ENCODE measurements at regions not wholly inside any gene's neighbourhood (a gene's known extent, or its start where the extent isn't known, plus 50 kb on each side); places are given as distances from the start of the nearest gene placed in this dataset.

DNA sequence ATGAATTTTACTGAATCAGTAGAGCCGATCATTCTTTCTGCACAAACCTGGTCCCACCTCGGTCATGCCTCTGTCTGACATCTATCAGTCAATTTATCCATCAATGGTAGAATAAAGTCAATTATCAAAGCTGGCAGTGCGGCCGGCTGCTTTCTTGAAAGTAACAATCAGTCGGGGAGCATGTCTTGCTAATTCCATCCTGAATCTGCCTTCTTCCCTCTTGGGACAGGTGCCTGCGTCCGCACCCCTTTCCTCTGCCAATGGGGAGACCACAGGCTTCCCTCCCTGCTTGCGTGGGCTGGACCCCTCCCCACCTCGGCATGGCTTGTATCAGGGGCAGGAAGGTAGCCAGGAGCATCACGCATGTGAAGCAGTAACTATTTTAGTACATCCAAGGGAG lies 962.9 kb downstream of the BRD1 start:
- DNase-seq (ENCODE audit: low spot score): no peak

- no peak for DNase-seq (ENCODE audit: low spot score)
Measured at GRCh38 chr22:48863965-48864528, 963.6 kb downstream of the BRD1 start.

- DNase-seq (ENCODE audit: low spot score): no peak
Measured at GRCh38 chr22:48860557-48860956, 967.1 kb downstream of the BRD1 start.

DNA sequence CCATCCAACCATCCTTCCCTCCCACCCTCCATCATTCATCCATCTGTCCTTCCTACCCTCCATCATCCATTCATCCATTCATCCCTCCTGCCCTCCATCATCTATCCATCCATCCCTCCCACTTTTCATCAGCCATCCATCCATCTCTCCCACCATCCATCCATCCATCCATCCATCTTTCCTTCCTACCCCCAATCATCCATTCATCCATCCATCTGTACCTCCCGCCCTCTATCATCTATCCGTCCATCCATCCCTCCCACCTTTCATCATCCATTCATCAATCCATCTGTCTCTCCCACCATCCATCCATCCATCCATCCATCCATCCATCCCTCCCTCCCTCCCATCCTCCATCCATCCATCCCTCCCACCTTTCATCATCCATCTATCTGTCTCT lies 968.8 kb downstream of the BRD1 start:
- no peak for DNase-seq (ENCODE audit: low spot score)

DNA sequence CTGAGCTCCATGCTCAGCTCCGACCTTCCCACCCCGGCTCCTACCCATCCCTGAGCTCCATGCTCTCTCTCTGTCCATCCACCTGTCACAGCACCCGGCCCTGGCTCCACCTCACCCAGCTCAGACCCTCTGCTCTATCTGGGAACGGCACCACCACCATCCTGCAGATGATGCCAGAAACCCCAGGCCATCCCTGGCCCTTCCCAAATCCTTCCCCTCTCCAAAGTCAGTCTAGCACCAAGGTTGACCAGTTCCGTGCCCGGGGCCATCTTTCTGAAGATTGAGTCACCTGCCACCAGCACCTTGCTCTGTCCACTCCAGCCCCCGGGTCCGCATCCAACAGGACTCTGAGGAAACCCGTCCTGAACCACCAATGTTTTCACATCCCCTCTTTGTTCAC lies 969.6 kb downstream of the BRD1 start:
- DNase-seq (ENCODE audit: low spot score): no peak

DNA sequence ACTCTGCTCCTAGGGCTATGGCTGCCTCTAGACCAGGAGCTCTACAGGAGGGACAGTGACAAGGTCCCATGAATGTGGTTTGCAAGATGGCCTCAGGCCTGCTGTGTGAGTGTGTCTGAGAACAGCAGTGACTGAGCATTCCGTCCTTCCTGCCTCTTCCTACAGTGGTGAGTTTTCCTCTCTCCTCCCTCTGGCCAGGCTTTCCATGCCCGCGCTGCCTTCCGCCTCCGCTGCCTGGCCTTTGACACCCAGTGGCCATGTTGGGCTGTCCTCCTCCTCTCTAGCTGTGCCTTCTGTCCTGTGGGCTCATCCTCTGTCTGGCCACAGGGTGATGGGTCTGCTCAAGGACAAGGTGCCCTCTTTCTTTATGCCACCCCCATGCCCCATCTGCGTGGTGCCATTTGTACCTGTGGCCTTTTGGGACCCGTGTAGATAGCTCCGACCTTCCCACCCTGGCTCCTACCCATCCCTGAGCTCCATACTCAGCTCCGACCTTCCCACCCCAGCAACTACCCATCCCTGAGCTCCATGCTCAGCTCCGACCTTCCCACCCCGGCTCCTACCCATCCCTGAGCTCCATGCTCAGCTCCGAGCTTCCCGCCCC lies 970.4 kb downstream of the BRD1 start:
- DNase-seq (ENCODE audit: low spot score): no peak

- peak; percentile 27 for DNase-seq (ENCODE audit: low spot score)
Measured at GRCh38 chr22:48856308-48856615, 971.4 kb downstream of the BRD1 start.

DNA sequence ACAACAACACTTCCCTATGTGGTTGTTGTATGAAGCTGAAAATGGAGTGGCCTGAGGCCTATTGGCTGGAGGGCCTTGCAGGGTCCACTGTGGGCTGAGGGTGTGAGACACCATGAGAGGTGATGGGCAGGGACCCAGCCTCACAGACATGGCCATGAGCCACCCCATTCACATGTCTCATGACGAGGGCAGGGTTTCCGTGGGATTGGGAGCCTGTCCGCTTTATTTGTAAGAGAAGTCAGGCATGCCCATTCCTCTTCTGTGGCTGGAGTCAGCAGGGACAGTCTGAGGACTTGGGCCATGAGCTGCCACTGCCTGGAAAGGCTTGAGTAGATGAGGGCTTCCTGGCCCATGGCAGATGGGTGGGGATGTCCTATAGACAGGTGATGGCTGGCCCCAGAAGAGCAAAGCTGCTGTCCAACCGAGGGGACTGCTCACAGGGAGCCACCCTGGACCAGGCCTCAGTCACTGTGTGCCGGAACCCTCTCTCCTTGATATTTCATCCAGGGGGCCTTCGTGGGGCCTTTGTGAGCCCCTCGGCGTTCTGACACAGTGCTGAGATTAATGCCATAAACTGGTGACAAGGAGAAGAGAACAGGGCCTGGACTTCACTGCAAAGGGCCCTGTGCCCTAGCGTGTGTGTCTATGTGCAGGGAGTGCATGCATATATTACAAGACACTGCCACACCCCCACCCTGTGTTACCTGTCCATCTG lies 971.9 kb downstream of the BRD1 start:
- DNase-seq (ENCODE audit: low spot score): peak; percentile 17

- DNase-seq (ENCODE audit: low spot score): peak; percentile 10
Measured at GRCh38 chr22:48855013-48855412, 972.7 kb downstream of the BRD1 start.

GRCh38 chr22:48853627-48854240 lies 973.9 kb downstream of the BRD1 start:
- DNase-seq (ENCODE audit: low spot score): no peak

GRCh38 chr22:48851933-48852549 lies 975.6 kb downstream of the BRD1 start:
- no peak for DNase-seq (ENCODE audit: low spot score)

GRCh38 chr22:48850658-48851287 lies 976.9 kb downstream of the BRD1 start:
- DNase-seq (ENCODE audit: low spot score): no peak

- no peak for DNase-seq (ENCODE audit: low spot score)
Measured at GRCh38 chr22:48849963-48850657, 977.6 kb downstream of the BRD1 start.

DNA sequence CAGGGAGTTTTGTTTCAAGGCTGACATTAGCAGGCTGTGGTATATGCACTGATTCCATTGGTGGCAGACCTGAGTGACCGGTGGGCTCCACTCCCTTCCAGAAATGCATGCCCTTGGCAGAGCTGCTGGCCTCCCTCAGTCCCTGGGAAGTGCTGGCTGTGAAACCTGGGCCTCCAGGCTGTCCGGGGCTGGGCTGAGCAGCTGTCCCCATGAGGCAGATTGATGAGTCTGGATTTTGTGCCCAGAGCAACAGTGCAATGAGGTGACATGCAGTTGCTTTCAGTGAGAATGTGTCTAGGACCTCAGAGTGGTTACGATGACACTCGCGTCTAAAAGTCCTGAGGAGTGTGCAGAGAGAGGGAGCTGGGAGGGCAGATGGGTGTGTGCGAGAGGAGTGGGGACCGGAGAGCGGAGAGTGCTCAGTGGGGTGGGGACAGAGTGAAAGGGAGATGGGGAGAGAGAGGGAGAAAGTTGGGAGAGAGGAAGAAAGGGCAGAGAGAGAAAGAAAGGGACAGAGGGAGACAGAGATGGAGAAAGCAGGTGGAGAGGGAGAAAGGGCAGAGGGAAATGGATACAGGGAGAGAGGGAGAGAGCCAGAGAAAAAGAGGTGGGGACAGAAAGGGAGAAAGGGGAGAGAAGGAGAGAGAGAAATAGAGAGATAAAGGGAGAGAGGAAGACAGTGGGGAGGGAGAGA lies 978.3 kb downstream of the BRD1 start:
- DNase-seq (ENCODE audit: low spot score): no peak

- no peak for DNase-seq (ENCODE audit: low spot score)
Measured at GRCh38 chr22:48846200-48846599, 981.5 kb downstream of the BRD1 start.

- no peak for DNase-seq (ENCODE audit: low spot score)
Measured at GRCh38 chr22:48845356-48845936, 982.2 kb downstream of the BRD1 start.

DNA sequence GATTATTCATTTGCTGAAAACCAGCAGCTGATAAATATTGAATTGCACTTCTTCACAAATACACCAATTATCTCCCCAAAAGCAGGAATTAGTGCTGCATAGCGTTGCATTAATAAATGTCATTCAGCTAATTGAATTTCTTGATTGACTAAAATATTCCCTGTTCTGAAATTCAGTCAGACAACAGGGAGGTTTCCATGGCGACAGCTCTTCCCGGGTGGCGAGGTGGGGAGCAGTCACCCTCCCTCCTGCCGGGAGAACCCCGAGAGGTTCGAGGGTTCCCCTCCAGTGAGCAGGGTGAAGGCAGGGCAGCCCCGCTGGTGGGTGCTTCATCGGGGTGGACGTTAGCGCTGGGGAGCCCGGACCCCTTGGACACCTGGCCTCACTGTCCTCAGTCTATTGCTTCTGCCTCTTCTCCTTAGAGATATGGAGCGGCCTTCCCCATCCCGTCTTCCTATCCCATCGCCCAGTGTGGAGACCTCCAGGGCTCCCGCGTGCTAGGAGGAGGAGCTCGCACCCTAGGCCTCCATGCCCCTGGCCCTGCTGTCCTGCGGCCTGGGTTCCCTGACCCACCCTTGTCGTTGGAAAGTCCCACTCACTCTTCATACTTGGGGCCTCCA lies 983.5 kb downstream of the BRD1 start:
- DNase-seq (ENCODE audit: low spot score): no peak

DNA sequence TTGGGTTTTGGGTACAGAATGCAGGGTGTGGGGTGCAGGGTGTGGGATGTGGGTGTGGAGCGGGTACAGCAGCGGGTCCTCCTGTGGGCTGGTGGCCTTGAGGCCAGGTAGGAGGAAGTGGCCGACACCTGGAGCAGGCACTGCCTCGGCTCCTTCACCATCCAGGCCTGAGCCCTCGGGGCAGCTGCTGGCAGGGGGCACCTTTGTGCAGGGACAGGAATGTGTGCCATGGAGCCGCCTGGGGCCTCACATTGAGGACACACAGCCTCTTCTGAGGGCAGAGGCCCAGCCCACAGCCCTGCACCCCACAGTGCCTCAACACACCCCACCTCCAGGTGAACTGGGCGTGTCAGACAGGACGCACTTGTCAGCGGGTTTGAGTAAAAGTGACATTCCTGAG lies 984.0 kb downstream of the BRD1 start:
- DNase-seq (ENCODE audit: low spot score): no peak

DNA sequence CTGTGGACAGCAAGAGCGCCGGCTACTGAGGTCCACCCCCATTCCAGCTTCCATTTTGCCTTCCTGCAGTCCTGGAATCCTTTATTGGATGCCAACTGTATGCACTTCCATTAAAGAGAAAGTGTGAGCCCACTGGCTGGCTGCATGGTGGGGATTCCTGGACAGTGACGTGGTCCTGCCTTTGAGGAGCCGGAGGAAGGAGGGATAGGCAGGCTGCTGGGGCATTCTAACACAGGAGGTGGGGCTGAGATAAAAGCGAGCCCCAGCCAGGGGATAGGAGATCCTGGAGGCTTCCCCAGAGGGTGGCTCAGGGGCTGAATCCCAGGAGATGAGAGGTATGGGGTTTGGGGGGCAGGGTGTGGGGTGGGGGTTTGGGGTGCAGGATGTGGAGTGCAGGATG lies 984.7 kb downstream of the BRD1 start:
- DNase-seq (ENCODE audit: low spot score): no peak

DNA sequence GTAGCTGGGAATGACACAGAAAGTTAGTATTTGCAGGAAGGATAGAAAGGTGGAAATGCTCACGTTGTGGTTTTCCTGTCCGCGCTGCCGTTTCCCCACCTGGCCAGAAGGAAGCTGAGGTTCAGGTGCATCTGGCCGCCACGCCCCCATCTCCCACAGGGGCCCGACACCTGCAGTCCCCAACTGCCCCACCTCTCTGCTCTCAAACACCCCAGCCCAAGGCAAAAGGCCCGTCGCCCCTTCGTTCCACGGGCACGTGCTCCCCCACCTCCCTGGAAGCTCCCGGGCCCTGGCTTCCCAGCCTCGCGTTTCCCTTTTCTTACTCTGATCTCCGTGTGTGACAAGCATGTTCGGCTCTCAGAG lies 985.1 kb downstream of the BRD1 start:
- DNase-seq (ENCODE audit: low spot score): no peak
